ENCODE measurements at regions not wholly inside any gene's neighbourhood (a gene's known extent, or its start where the extent isn't known, plus 50 kb on each side); places are given as distances from the start of the nearest gene placed in this dataset.

DNA sequence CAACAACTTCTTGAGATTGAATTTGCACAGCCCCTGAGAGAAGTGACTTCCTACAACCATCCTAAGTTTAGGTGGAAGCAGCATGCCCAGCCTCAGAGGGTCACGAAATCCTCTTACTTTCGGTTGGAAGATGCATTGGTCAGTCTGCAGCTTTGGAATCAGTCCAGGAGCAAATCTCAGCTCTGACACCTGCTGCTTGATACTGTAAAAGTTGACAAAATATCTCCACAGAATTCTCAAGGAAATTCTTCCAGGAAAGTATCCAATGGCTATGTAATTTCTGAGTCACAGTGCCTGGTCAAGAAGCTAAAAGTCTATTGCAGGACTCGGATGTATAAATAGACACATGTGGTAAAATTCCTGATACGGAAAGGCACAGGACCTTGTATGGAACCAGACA, 414.5 kb upstream of the GYPC start:
- TF ChIP-seq, protein P1, sequence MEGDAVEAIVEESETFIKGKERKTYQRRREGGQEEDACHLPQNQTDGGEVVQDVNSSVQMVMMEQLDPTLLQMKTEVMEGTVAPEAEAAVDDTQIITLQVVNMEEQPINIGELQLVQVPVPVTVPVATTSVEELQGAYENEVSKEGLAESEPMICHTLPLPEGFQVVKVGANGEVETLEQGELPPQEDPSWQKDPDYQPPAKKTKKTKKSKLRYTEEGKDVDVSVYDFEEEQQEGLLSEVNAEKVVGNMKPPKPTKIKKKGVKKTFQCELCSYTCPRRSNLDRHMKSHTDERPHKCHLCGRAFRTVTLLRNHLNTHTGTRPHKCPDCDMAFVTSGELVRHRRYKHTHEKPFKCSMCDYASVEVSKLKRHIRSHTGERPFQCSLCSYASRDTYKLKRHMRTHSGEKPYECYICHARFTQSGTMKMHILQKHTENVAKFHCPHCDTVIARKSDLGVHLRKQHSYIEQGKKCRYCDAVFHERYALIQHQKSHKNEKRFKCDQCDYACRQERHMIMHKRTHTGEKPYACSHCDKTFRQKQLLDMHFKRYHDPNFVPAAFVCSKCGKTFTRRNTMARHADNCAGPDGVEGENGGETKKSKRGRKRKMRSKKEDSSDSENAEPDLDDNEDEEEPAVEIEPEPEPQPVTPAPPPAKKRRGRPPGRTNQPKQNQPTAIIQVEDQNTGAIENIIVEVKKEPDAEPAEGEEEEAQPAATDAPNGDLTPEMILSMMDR (IDR thresholded peaks at IDR 0.05): no peak
- ATAC-seq (no peak), DNase-seq (no peak)
- Histone ChIP-seq H3K27me3 (ENCODE audit: low read depth) (no peaks in the 10 kb centered on the region), H3K4me1 (no peaks in the 10 kb centered on the region), H3K4me3 (no peak overlapping the region), H3K27ac (no peak overlapping the region), H3K36me3 (no peaks in the 10 kb centered on the region), H3K9me3 (no peaks in the 10 kb centered on the region)
- intact Hi-C loops (cut with DNase I): no loop called here

DNA sequence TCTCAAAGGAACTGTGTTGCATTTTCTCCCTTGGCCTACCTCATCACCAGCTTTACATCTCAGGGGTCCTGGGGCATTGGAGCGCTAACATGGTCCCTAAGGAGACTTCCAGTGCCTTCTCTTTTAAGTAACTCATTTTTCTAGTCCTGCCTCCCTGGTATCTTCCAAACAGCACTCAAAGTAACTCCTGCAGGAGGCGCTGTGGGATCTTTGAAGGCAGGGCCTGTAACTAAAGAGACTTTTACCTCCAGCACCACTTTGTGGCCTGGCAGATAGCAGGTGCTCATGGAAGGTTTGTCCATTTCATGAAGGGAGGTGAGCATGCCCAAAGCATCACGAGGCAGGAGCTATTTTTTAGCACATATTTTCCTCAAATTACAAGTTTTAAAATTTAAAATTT, 411.0 kb upstream of the GYPC start:
- TF ChIP-seq, protein P1 (IDR thresholded peaks at IDR 0.05): peak; percentile 47
- peak in 1 of 2 donors; percentile 51 for ATAC-seq
- intact Hi-C loops (cut with DNase I): no loop called here

DNA sequence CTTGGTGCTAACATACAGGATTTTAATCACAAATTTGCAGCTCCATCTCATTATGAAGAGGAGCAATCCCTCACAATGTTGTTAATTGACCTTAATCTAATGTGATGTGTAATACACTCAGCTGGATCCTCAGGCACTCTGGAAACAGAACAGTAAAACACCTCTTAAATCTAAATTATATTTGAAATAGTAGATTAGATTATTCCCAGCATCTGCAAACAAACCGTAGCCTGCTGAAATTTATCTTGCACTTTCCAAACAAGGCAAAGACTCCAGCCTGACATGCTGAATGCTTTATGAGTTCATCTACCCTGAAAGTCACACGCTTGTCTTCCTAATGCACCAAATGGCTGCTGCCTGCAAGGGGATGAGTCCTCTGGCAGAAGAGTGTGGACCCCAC, 402.3 kb upstream of the GYPC start:
- intact Hi-C loops (cut with DNase I): no loop called here
- H3K4me3 ChIP-seq: no peak overlapping the region
- ATAC-seq: no peak
- DNase-seq: no peak
- H3K36me3 ChIP-seq: no peaks in the 10 kb centered on the region
- H3K4me1 ChIP-seq: no peaks in the 10 kb centered on the region
- no peak overlapping the region for H3K27ac ChIP-seq
- no peaks in the 10 kb centered on the region for H3K27me3 ChIP-seq (ENCODE audit: low read depth)
- TF ChIP-seq, protein P1 (IDR thresholded peaks at IDR 0.05): no peak
- H3K9me3 ChIP-seq: no peaks in the 10 kb centered on the region

More for the DNA sequence above, 411.0 kb upstream of the GYPC start:
- Histone ChIP-seq H3K36me3 (no peaks in the 10 kb centered on the region), H3K27ac (no peak overlapping the region), H3K4me1 (no peaks in the 10 kb centered on the region), H3K27me3 (ENCODE audit: low read depth) (no peaks in the 10 kb centered on the region), H3K4me3 (no peak overlapping the region), H3K9me3 (no peaks in the 10 kb centered on the region)
- peak; percentile 49 for DNase-seq

DNA sequence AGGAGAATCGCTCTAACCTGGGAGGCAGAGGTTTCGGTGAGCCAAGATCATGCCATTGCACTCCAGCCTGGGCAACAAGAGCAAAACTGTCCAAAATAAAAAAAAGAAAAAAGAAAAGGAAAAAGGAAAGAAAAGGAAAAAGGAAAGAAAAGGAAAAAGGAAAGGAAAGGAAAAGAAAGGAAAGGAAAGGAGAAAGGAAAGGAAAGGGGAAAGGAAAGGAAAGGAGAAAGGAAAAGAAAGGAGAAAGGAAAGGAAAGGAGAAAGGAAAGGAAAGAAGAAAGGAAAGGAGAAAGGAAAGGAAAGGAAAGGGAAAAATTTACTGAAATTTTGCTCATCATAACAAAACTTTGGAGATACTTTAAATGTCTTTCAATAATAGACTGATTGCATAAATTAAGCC, 391.3 kb upstream of the GYPC start:
- ATAC-seq (no peak), DNase-seq (no peak)
- Histone ChIP-seq H3K4me3 (no peak overlapping the region), H3K9me3 (no peaks in the 10 kb centered on the region), H3K4me1 (no peaks in the 10 kb centered on the region), H3K27ac (no peak overlapping the region), H3K36me3 (no peaks in the 10 kb centered on the region), H3K27me3 (ENCODE audit: low read depth) (no peaks in the 10 kb centered on the region)
- intact Hi-C loops (cut with DNase I): no loop called here
- TF ChIP-seq, protein P1 (IDR thresholded peaks at IDR 0.05): no peak

DNA sequence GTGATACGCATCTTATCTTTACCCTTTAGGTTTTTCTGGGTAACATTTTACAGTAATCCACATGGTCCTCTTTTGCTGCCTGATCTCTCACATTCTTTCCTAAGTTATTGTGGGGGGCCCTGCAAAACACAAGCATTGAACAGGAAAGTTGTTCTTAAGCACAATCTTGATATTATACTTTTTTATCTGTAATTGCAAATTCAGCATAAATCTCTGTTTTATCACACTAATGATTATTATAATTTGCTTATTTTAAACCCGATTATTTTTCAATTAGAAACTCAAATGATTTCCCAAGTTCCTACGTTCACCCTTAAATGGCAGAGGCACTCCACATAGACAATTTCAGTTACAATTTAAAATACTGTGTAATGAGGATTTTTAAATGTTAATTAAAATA, 386.0 kb upstream of the GYPC start:
- no peak overlapping the region for H3K4me3 ChIP-seq
- intact Hi-C loops (cut with DNase I): no loop called here
- no peak for DNase-seq
- no peaks in the 10 kb centered on the region for H3K9me3 ChIP-seq
- no peaks in the 10 kb centered on the region for H3K4me1 ChIP-seq
- H3K27me3 ChIP-seq (ENCODE audit: low read depth): no peaks in the 10 kb centered on the region
- H3K27ac ChIP-seq: no peak overlapping the region
- H3K36me3 ChIP-seq: no peaks in the 10 kb centered on the region
- ATAC-seq: no peak
- TF ChIP-seq, protein P1 (IDR thresholded peaks at IDR 0.05): no peak

DNA sequence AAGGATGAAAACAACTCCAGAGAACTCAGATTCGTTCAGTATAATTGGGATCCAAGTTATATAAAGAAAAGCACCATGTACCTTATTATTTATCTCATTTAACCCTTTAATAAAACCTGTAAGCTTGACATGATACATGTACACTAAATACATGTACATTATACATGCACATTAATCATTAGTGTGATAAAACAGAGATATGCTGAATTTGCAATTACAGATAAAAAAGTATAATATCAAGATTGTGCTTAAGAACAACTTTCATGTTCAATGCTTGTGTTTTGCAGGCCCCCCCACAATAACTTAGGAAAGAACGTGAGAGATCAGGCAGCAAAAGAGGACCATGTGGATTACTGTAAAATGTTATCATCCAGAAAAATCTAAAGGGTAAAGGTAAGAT, 385.4 kb upstream of the GYPC start:
- H3K36me3 ChIP-seq: no peaks in the 10 kb centered on the region
- no peaks in the 10 kb centered on the region for H3K9me3 ChIP-seq
- intact Hi-C loops (cut with DNase I): no loop called here
- TF ChIP-seq, protein P1 (IDR thresholded peaks at IDR 0.05): no peak
- no peaks in the 10 kb centered on the region for H3K27me3 ChIP-seq (ENCODE audit: low read depth)
- H3K4me3 ChIP-seq: no peak overlapping the region
- no peak for ATAC-seq
- DNase-seq: no peak
- H3K27ac ChIP-seq: no peak overlapping the region
- H3K4me1 ChIP-seq: no peaks in the 10 kb centered on the region
